ENCODE measurements at regions not wholly inside any gene's neighbourhood (a gene's known extent, or its start where the extent isn't known, plus 50 kb on each side); places are given as distances from the start of the nearest gene placed in this dataset.

DNA sequence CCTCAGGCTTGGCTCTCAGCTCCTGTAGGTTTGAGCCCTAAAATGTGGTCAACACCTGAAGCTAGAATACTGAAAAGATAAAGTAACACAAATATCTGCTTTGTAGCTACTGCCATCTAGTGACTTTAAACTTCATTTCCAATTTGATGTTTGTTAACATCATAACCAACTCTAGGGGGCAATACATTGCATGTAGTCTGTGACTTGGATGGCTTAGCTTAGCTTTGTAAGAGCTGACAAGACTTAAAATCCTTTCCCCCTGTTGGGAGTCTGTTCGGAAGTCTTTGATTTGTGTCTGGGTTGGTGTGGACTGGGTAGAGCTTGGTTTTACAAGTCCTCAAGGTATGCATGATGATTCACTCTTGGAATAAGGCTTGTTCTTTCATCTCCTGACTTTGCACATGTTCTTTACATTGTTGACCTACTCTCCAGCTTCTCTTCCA is 51.7 kb downstream of the SCN11A start:
- peak; percentile 55 for DNase-seq (ENCODE audit: low read depth)

DNA sequence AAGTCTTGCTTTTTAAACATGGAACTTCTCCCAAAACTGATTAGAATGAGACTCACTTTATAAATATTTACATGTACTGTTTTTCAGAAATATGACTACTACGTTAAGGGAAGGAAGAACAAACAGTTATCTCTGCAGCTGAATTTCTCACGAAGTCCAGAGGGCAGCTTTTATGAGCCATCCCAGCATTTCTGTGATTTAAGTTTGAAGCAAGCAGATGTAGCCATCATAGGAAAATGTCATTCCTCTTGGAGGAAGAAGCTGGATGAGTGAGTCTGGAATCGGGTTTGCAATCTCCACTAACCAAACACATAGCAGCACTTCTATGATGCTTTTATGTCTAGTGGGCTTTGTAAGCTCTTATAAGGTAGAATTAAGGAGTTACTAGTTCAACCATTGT is 53.7 kb downstream of the SCN11A start:
- DNase-seq (ENCODE audit: low read depth): peak; percentile 4

- DNase-seq (ENCODE audit: low read depth): no peak
Measured at GRCh38 chr3:38996193-38996592, 55.6 kb downstream of the SCN11A start.

DNA sequence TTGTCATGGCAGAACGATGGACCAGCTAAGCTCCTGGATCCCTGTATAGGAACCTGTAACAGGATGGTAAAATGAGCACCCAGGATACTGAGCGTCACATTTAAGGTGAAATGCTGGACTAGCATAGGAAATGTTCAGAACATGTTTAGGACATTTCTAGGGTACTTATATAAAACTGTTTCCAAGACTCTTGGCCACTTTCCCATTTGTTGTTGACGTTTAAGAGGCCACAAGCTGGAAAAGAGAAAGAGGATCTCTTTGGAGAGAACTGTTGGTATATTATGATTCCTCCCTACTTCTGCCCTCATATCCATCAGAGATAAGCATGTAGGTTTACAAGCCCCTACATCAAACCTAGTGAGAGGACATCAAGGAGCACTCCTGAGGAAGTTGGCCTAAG is 57.5 kb downstream of the SCN11A start:
- peak; percentile 9 for DNase-seq (ENCODE audit: low read depth)

- DNase-seq (ENCODE audit: low read depth): peak; percentile 45
Measured at GRCh38 chr3:38992117-38992760, 59.5 kb downstream of the SCN11A start.

DNA sequence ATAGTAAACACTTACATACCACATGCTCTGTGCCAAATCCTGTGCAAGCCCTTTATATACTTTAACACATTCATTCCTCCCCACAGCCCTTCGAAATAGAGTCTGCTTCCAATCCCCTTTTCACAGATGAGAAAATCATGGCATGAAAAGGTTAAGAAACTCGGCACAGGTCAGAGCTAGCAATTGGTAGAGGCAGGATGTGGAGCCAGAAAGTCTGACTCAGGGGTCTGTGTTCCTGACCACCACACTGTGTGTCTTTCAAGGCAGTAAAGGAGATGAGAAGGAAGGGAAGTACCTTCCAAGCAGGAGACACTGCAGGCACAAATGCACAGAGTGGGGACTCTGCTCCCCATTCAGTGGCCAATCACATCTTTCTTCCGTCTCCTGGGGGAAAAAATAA is 61.1 kb downstream of the SCN11A start:
- DNase-seq (ENCODE audit: low read depth): no peak

- DNase-seq (ENCODE audit: low read depth): peak; percentile 34
Measured at GRCh38 chr3:38989917-38990510, 61.7 kb downstream of the SCN11A start.

- DNase-seq (ENCODE audit: low read depth): no peak
Measured at GRCh38 chr3:38988955-38989354, 62.8 kb downstream of the SCN11A start.

DNA sequence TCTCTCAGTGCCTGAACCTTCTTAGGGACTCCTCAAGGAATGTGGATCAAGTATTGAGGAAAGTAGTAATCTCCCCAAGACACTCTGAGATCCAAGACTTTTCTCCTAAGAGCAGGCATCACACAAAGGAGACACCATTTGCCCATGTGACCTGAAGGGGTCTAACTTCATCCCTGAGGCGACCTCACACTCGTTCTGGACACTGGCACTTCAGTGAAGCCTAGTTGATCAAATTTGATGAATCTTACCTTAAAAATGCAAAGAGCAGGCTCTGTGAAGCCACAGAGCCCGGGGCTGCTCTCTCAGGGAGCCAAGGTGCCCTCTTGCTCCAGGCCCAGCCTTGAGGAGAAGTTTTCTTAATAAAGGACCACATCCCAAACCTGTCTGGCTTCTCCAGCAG is 64.3 kb downstream of the SCN11A start:
- no peak for DNase-seq (ENCODE audit: low read depth)

- no peak for DNase-seq (ENCODE audit: low read depth)
Measured at GRCh38 chr3:38986901-38987300, 64.8 kb downstream of the SCN11A start.

GRCh38 chr3:38985981-38986380 is 65.8 kb downstream of the SCN11A start:
- DNase-seq (ENCODE audit: low read depth): peak; percentile 68

DNA sequence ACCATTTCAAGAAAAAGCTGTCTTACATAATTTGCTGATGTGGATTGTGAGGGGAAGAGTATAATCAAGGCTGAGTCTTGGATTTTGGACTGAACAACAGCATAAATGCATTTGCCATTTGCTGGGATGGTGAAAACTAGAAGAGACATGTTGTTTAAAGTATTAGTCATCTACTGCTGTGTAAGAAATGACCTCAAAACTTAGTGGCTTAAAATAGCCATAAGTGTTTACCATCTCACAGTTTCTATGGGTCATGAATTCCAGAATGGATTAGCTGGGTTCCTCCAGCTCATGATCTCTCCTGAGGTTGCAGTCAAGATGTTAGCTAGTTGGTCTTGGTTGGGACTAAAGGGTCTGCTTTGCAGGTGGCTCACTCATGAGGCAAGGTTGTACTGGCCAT is 66.2 kb downstream of the SCN11A start:
- DNase-seq (ENCODE audit: low read depth): peak; percentile 45

- no peak for DNase-seq (ENCODE audit: low read depth)
Measured at GRCh38 chr3:38984731-38985130, 67.0 kb downstream of the SCN11A start.

DNA sequence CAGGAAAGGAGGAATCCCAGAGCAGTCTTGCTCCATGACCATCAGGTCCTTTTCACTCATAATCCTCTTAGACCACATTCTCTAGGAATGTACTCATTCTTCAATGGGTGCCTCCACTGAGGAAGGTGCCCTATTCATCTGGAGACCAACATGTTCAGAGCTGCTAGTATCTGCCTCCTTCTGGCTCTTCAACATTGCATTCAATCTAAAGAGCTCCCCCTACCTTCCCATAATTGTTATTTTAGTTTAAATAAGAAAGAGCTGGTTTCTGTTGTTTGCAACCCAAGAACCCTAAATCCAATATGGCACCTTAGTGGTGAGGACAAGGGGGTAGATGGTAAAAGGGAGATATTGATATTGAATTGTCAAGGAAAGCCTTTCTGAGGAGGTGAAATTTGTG is 67.6 kb downstream of the SCN11A start:
- no peak for DNase-seq (ENCODE audit: low read depth)

GRCh38 chr3:38980938-38981337 is 70.8 kb downstream of the SCN11A start:
- DNase-seq (ENCODE audit: low read depth): no peak

DNA sequence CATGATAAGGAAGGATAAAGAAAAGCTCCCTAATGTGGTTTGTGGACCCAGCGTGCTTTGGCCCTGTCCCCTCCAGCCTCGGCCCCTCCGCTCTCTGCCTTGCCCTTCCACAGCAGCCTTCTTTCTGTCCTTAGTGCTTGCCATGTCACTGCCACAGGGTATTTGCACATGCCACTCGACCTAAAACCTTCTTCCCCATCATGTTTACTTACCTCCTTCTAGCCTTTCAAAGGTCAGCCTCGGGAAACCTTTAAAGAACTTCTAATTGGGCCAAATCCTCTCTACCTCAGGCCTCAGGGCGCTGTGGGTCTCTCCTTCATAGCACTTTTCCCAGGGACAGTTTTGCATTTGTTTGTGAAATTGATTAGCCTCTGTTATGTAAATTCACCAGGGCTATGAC is 73.0 kb downstream of the SCN11A start:
- DNase-seq (ENCODE audit: low read depth): no peak

GRCh38 chr3:38970851-38971638 is 80.7 kb downstream of the SCN11A start:
- DNase-seq (ENCODE audit: low read depth): no peak

DNA sequence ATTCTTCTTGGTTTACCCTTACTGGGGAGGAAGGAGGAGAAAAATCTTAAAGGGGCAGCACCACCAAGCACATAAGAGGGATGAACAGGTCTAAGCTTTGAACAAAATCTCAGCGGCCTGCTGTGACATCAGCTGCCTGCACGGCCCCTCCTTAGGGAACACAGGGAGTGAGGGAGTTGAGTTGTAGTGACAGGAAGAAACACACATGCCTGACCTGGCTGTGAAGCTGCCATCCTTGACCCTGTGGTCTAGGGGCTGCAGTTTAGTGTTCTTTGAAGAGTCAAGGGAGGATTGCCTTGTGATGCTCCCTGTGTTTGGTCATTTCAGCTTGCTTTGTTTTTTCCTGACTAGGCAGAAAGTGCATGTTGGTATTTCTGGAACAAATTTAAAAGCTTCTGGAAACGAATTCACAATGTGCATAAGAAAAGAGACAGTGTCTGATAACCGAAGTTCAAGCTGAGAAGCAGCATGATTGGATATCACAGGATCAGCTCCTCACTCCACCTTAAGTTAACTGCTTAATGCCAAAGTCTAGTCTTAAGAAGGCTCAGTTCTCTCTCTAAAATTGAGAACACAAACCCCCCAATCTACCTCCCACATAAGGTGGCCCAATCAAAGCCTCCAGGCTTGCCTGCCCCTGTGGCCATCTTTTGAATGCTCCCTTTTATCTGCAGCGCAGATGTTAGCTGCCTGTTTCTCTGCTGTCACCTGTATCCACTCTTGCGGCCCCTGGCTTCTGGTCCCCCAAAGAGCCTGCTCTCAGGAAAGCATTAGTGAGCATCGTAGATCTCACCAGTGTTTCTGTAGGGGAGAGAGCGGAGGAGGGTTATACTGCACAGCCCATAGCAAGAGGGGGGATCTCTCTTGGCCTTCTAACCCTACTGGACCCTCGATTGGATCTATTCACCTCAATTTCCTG is 82.2 kb downstream of the SCN11A start:
- DNase-seq (ENCODE audit: low read depth): no peak

DNA sequence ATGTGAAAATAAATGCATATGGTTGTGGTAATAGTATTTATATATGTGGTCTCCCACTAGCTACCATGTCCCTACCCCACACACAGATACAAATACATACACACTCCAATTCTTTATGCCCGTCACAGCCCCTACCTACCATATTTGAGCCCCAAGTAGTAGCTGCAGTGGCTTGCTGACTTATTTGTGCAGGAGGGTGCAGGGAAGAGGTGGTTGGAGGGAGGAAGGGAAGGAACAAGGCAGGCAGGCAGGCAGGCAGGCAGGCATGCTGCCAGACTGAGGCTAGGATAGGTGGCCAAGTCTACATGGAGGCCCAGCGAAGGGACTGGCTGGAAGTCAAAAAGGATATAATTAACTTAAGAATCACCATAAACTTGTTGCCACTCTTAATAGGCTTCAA is 82.9 kb downstream of the SCN11A start:
- DNase-seq (ENCODE audit: low read depth): no peak

DNA sequence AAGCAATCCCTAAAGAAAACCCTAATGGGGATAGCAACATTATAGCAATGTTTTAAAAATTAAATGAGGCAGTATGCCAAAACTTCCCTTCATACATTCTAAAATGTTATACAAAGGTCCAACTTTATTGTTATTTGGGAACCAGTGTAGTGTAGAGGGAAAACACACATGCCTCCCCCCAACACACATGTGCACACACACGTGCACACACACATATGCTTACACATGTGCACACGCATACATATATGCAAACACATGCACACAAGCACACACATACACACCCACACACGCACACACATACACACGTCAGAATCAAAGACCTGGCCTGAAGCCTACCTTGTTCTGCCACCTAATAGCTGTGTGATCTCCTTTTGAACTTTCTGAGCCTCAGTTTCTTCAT is 83.3 kb downstream of the SCN11A start:
- DNase-seq (ENCODE audit: low read depth): no peak

- no peak for DNase-seq (ENCODE audit: low read depth)
Measured at GRCh38 chr3:38967693-38967989, 84.1 kb downstream of the SCN11A start.

All from fibroblast of gingiva (primary cell).